ENCODE measurements at regions not wholly inside any gene's neighbourhood (a gene's known extent, or its start where the extent isn't known, plus 50 kb on each side); places are given as distances from the start of the nearest gene placed in this dataset.
A peak's percentile ranks its signal among the peaks of the same experiment; 100 is the strongest.
"Not testable (repeated sequence)": the region's sequence is repeated elsewhere in the genome, so short reads cannot be mapped to it uniquely, and the experiment has no call there.

DNA sequence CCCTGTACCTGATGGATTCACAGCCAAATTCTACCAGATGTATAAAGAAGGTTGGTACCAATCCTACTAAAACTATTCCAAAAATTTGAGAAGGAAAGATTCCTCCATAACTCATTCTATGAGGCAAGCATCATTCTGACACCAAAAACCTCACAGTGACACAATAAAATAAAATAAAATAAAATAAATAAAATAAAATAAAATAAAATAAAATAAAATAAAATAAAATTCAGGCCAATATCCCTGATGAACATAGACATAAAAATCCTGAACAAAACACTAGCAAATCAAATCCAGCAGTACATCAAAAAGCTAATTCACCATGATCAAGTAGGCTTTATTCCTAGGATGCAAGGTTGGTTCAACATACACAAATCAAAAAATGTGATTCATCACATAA, 108.1 kb downstream of the PROX1 start:
- not testable (repeated sequence) for DNase-seq

GRCh38 chr1:214101246-214101645, 113.5 kb downstream of the PROX1 start:
- no peak for DNase-seq

GRCh38 chr1:214101828-214102227, 114.1 kb downstream of the PROX1 start:
- DNase-seq = no peak

DNA sequence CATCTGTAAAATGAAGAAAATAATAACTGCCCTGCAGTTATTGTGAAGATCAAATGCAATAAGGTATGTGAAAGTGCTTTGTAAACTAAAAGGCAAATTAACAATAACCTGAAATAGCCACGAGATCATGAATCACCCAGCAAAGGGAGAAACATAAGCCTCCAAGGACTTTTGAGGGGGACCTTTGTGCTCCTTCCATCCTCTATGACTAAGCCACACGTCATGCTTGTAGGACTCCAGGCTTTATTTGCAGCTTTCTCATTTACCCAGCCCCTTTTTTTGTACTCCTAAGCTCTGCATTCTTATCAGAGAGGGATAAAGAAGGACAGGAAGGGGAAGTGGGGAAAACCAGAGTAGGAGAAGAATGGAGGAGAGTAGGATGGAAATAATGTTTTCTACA, 115.1 kb downstream of the PROX1 start:
- no peak for DNase-seq

DNA sequence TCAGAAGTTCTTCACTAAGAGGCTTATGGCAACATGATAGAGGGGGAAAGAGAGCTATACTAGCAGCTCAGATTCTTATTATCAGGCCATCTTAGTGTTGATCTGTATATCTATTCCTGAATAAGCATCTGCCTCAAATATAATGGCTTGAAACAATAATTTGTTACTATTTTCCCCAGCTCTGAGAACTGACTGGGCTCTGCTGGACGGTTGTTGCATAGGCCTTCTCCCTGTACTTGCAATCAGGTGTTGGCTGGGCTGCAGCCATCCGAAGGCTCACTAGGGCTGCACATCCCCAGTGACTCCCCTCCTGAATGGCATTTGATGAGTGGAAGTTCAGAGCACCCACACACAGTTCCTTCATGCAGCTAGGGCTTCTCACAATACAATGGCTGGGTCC, 116.0 kb downstream of the PROX1 start:
- DNase-seq = no peak

DNA sequence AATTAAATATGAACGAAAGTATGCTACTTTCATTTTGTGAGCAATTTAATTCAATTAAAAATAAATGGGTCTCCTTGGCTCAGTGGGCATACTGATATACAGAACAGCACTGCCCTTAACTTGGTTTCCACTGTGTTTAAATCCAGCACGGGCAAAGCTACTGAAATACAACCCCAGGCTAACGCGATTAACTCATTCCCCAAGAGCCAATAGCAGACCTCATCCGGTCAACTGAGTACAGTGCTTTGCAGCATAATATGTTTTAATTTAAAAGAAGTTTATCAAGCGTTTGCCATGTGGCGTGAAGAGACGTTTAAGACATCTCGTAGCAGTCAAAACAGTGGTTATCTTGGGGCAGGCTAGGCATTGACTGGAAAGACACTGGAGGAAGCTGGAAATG, 118.6 kb downstream of the PROX1 start:
- no peak for DNase-seq

- no peak for DNase-seq
Observed at GRCh38 chr1:214107322-214108096, 119.7 kb downstream of the PROX1 start.

- DNase-seq = no peak
Observed at GRCh38 chr1:214108097-214108446, 120.3 kb downstream of the PROX1 start.

DNA sequence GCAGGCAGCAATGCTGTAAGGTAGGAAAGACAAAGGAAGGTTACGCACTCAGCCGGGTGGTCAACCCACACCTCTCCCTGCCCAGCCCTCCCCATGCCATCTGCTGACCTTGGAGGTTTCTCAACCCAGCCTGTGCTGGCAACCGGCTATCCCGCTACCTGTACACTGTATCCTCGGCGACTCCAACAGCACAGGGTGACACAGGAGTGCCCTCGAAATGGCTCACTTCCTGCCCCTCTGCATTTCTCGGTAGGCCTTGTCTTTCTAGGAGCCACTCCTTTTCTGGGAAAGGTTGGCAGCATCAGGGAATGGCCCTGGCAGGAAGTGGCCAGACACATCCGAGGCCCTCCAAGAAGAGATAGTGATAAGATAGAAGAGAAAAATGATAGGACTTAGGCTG, 124.0 kb downstream of the PROX1 start:
- no peak for DNase-seq

GRCh38 chr1:214116258-214116657, 128.5 kb downstream of the PROX1 start:
- no peak for DNase-seq

DNA sequence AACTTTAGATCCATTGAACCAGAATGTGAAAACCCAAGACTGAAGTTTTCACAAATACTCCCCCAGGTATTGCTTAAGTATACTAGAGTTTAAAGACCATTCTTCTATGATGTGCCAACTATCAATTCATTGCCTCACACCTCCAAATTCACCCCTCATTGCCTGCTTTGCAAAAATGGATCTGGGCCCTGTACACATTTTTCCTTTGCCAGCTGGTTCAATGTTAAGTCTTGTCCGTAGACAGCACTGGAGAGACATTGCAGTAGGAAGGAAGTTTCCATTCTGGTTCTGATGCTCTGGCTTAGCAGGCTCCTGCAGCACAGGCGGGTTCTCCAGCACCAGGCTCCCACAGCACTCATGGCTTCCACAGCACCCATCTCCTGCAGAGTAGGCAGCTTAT, 130.0 kb downstream of the PROX1 start:
- no peak for DNase-seq

DNA sequence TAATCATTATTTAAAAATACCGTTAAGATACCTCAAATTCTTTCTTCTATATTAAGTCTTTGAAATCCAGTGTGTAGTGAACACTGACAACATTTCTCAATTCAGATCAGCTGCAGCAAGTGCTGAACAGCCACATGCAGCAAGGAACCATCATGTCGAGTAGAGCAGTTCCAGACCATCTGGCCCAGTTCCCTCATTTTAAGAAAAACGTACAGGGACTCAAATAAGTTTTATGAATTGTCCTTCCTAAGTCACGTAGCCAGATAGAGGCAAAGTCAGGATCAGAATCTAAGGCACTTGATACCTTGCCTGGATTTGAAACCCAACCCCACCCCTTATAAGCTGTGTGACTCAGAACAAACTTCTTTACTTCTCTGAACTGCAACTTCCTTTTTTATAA, 132.4 kb downstream of the PROX1 start:
- no peak for DNase-seq

DNA sequence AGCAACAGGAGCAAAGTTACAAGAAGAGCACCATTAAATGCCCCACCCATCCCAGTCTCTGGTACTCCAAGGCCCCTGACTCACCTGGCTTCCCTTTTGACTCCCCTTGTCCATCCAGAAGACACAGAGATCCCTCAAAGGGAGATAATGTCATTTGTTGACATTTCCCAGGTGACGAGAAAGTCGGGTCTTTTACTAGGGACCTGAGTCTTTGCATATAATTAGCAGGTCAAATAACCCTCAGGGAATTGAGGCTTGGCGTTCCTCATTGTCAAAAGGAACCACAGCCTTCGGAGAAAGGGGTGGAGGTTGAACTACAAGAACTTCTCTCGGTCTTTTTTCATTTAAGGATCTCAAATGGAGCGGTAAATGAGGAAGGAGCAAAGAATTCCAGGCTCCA, 133.2 kb downstream of the PROX1 start:
- DNase-seq = no peak

DNA sequence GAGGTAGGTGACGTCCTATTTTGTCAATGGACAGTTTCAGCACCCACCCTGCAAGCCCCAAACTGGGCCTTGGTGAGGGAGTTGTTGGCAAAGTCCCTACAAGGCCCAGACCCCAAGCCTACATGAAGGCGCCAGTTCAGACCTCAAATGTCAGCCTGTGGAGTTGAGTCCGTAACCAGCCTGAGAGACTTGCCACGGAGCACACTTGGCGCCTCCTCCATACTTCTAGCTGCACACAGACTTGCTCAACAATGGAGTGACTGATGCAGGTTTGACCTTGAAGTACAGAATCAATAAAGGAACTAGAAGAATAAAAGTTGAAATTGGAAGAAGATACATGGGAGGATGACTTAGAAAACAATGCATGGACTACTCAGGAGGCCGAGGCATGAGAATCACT, 134.3 kb downstream of the PROX1 start:
- no peak for DNase-seq

- DNase-seq = peak; percentile 39
Observed at GRCh38 chr1:214123061-214123784, 135.4 kb downstream of the PROX1 start.

GRCh38 chr1:214124281-214124805, 136.6 kb downstream of the PROX1 start:
- no peak for DNase-seq

DNA sequence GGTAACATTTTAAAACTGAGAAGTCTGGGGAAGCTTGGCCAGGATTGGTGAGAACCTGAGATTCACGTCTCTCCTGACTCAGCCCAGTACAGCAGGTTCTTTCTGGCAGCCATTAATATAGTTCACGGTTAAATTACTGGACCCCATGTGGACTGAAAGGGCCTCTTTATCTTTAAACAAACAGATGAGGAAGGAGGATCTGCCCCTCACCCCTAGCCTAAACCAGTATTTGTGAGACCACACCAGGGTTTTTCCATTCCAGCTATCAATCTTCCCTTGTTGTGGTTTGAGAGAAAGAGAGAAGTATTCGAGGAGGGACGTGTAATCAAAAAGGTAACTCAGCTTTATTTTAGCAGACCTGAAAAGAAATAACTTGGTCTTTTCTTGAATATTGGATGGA, 137.1 kb downstream of the PROX1 start:
- DNase-seq = no peak

DNA sequence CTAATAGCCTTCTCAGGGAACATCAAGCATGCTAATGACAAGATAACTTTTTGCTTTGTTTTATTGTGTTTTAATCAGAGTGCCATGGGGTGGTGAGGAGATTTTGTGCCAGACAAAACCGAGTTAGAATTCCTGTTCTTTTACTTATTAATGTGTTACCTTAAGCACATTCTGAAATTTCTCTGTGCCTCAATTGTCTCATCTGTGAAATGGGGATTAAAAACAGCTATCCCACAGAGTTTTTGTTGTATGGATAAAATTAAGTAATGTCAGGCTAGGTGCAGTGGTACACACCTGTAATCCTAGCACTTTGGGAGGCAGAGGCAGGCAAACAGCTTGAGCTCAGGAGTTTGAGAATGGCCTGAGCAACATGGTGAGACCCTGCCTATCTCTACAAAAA, 138.0 kb downstream of the PROX1 start:
- no peak for DNase-seq

DNA sequence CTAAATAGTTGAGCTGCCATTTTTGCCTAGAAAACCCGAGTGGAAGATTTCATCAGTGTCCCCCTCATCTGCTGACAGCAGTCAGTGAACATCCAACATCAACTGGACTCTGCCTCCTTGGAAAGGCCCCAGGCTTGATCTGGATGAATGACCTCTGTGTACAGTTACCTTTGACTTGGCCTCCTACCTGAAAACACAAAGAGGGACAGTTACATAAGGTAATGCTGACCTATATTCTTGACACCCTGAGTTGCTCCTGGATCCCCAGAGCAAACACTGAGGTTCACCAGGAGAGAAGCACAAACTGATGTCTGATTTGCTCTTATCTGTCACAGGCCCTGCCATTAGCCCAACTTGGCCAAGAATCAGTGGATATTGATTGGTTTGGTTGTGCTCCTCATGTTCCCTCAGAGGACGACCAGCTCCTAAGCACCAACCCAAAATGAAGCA, 138.9 kb downstream of the PROX1 start:
- DNase-seq = no peak

- no peak for DNase-seq
Observed at GRCh38 chr1:214127705-214128104, 139.9 kb downstream of the PROX1 start.

DNA sequence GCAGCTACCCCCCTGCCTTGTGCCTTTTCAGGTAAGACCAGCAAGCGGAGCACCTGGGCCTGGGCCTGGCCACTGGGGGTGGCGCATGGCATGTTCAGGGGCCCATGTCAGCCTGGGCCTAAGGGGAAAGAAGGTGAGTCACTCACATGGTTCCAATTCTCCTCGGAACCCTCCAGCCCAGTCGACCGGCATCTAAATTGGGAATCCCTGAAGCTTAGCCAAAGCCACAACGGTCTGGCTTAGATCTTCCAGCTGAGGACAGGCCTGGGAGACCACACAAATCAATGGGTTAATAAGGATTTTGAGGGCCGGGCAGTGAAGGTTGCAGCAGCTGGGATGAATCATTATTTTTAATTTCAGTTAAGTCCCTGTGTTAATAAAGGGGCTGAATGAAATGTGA, 145.1 kb upstream of the SMYD2 start:
- DNase-seq = no peak

DNA sequence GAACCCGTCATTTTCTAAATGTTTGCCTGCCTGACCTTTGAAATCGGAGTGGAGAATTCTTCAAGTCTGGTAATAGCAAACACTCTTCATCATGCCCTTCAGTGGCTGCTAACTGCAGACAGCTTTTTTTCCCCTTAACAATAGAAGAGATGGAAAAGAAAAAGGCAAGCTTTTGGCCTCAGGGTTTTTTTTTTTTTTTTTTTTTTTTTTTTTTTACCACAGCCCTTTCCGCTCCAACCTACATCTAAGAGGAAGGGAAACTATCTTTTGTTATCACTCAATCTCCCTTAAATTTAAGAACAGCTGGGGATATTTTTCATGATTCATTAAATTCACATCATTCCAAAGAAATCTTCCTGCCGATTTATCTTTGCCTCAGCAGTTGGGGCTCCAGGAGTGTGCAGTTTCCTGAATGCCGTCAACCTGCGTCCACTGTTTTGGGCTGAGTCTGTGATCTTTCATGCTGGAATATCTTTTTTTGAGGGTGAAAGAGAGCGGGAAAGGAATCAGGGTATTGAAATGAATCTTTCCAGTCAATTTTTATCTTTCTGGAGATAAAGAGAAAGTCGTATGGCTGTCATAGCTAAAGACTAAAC, 144.5 kb upstream of the SMYD2 start:
- no peak for DNase-seq

- no peak for DNase-seq
Observed at GRCh38 chr1:214141486-214141885, 139.5 kb upstream of the SMYD2 start.

All from CD4-positive, alpha-beta T cell treated with Interleukin-17A for 1 hour (primary cell).